Gastrocnemius medialis (tissue), 4 donors: ENCODE measurements at regions not wholly inside any gene's neighbourhood (a gene's known extent, or its start where the extent isn't known, plus 50 kb on each side); places are given as distances from the start of the nearest gene placed in this dataset.
"Not testable (repeated sequence)": the region's sequence is repeated elsewhere in the genome, so short reads cannot be mapped to it uniquely, and the experiment has no call there.

ENCODE experiments used
- ATAC-seq, 2 donors: fragments of 150-250 bp; one replicate each; pipeline ENCODE4 v1.9.1; 2016
- DNase-seq, 2 donors: peaks; one replicate each; pipeline ENCODE4 v3.0.0-alpha.2; 2019
- H3K27ac ChIP-seq, 4 donors: fragments of 200-600 bp; sonication (generic); 1 replicate in 1 of 4; 2 replicates in 3 of 4; pipeline ENCODE4 v1.5.1; 2016 to 2018; ENCODE audit warnings: mild to moderate bottlenecking in 2 of 4, moderate library complexity in 1 of 4
- H3K27me3 ChIP-seq, 3 donors: fragments of 200-600 bp; sonication (generic) in 2 of 3; 1 replicate in 1 of 3; 2 replicates in 2 of 3; pipeline versions ENCODE4 v1.5.1 to v1.6.0; 2016 to 2019; ENCODE audit warnings: mild to moderate bottlenecking in 1 of 3, moderate library complexity in 1 of 3
- H3K36me3 ChIP-seq, 2 donors: fragments of 200-600 bp; sonication (generic) in 1 of 2; one replicate each; pipeline ENCODE4 v1.5.1; 2017 to 2018
- H3K4me1 ChIP-seq, 2 donors: fragments of 200-600 bp; sonication (generic) in 1 of 2; one replicate each; pipeline ENCODE4 v1.5.1; 2016 to 2017; ENCODE audit warnings: mild to moderate bottlenecking in 2 of 2
- H3K4me3 ChIP-seq, 4 donors: fragments of 200-600 bp; sonication (generic) in 3 of 4; 1 replicate in 1 of 4; 2 replicates in 3 of 4; pipeline ENCODE4 v1.5.1; 2016 to 2019; ENCODE audit warnings: mild to moderate bottlenecking in 2 of 4
- H3K9me3 ChIP-seq, 3 donors: fragments of 200-600 bp; sonication (generic) in 2 of 3; 1 replicate in 1 of 3; 2 replicates in 2 of 3; pipeline ENCODE4 v1.5.1; 2016 to 2019
- POLR2A ChIP-seq, 2 donors: fragments of 450-650 bp; IDR thresholded peaks; one replicate each; pipeline ENCODE4 v1.6.1; 2017; ENCODE audit warnings: antibody characterized with exemption in 2 of 2, mild to moderate bottlenecking in 2 of 2, moderate library complexity in 2 of 2
- in situ Hi-C, 4 donors: fragments of 200-750 bp; cut with MboI; loops; one replicate each; pipeline versions ENCODE4 v1.15.0 to v1.8.0; 2017; ENCODE audit warnings: low sequenced_read_pairs in 4 of 4
- intact Hi-C: fragments of 100-400 bp; cut with DNase I; formaldehyde crosslinking; loops from one replicate; pipeline ENCODE4 v1.15.1; 2023; ENCODE audit warnings: low total_unique reads
- TF ChIP-seq, protein P1 (sequence below), 5 experiments: fragments of 450-650 bp in 3 of 5; fragments of 200-600 bp in 2 of 5; sonication (generic) in 2 of 5; IDR thresholded peaks in 4 of 5; conservative IDR thresholded peaks in 1 of 5; 1 replicate in 4 of 5; 2 replicates in 1 of 5; pipeline ENCODE4 v1.5.1; 2016 to 2019; ENCODE audit warnings: antibody characterized with exemption in 5 of 5, mild to moderate bottlenecking in 3 of 5, moderate library complexity in 3 of 5

- TF ChIP-seq, protein P1, sequence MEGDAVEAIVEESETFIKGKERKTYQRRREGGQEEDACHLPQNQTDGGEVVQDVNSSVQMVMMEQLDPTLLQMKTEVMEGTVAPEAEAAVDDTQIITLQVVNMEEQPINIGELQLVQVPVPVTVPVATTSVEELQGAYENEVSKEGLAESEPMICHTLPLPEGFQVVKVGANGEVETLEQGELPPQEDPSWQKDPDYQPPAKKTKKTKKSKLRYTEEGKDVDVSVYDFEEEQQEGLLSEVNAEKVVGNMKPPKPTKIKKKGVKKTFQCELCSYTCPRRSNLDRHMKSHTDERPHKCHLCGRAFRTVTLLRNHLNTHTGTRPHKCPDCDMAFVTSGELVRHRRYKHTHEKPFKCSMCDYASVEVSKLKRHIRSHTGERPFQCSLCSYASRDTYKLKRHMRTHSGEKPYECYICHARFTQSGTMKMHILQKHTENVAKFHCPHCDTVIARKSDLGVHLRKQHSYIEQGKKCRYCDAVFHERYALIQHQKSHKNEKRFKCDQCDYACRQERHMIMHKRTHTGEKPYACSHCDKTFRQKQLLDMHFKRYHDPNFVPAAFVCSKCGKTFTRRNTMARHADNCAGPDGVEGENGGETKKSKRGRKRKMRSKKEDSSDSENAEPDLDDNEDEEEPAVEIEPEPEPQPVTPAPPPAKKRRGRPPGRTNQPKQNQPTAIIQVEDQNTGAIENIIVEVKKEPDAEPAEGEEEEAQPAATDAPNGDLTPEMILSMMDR (IDR thresholded peaks at IDR 0.05 in 4 of 5, conservative IDR thresholded peaks at IDR 0.05 in 1 of 5) = no peak
- TF ChIP-seq POLR2A (IDR thresholded peaks at IDR 0.05) = no peak
- DNase-seq = no peak
- Histone ChIP-seq H3K27me3 (no peaks in the 10 kb centered on the region), H3K4me1 (no peaks in the 10 kb centered on the region), H3K27ac (no peak overlapping the region), H3K9me3 (no peaks in the 10 kb centered on the region), H3K36me3 (no peaks in the 10 kb centered on the region), H3K4me3 (no peak overlapping the region)
- no peak for ATAC-seq
- intact Hi-C loops (no loop called here), in situ Hi-C loops (no loop called here)
Observed at GRCh38 chr21:15631342-15631741, 98.4 kb upstream of the USP25 start.

DNA sequence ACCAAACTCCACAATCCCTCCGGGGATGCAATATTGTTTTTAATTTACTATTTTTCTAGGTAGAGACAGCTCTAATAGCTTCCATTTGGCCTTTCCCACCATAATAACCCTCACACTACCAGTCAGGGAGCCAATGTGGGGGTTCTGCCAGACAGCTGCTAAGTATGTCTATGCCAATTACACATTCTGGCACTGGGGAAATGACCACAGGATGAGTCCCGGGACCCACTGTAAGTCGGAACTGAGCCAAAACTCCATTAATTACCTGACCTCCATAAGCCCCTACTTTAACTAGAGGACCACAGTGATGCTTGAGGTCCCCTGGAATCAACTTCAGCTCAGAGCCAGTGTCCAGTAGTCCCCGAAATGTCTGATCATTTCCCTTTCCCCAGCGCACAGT, 95.2 kb upstream of the USP25 start:
- ATAC-seq, DNase-seq, in situ Hi-C loops, H3K36me3 ChIP-seq, intact Hi-C loops, H3K27ac ChIP-seq, H3K9me3 ChIP-seq, H3K27me3 ChIP-seq, H3K4me1 ChIP-seq, H3K4me3 ChIP-seq: not testable (repeated sequence)

DNA sequence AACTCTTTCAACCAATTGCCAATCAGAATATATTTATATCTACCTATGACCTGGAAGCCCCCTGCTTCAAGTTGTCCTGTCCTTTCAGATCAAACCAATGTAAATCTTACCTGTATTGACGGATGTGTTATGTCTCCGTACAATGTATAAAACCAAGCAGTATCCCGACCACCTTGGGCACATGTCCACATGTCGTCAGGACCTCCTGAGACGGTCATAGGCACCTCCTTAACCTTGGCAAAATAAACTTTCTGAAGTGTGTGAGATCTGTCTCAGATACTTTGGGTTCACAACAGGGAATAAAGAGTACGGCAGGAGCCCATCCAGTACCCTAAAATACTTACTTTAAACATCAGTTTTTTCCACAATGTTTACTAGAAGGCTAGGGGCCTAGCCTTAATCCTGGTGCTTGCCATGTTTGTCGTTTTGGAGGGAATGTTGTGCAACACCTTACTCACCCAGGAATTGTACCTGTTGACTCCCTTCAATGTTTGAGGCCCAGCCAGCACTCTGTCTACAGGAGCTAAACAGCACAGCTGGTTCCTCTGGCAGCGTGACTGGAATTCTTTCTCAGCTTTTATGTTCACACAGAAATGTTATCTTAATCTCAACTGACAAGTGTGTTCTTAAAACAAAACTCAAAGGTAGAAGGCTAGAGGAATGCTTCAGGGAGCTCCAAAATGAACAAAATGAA, 90.8 kb upstream of the USP25 start:
- Histone ChIP-seq H3K36me3 (no peaks in the 10 kb centered on the region), H3K4me1 (peaks cover 0 to 9% of the 10 kb centered on the region in 2 donors), H3K9me3 (no peaks in the 10 kb centered on the region), H3K27ac (no peak overlapping the region), H3K4me3 (no peak overlapping the region), H3K27me3 (no peaks in the 10 kb centered on the region)
- in situ Hi-C loops = no loop called here
- DNase-seq = no peak
- intact Hi-C loops = no loop called here
- TF ChIP-seq, protein P1 (IDR thresholded peaks at IDR 0.05 in 4 of 5, conservative IDR thresholded peaks at IDR 0.05 in 1 of 5) = no peak
- TF ChIP-seq POLR2A (IDR thresholded peaks at IDR 0.05) = no peak
- no peak for ATAC-seq

DNA sequence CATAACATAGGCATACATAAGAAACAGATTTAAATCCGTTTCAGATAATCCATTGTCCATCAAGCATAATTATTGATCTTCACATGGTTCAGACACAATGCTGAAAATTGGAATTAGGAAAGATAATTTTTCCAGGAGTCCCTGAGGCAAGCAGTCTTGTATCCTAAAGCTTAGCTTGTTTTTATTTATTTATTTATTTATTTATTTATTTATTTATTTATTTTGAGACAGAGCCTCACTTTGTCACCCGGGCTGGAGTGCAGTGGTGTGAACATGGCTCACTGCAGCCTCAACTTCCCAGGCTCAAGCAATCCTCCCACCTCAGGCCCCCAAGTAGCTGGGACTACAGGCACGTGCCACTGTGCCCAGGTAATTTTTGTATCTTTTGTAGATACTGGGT, 89.7 kb upstream of the USP25 start:
- H3K4me3 ChIP-seq, H3K4me1 ChIP-seq, intact Hi-C loops, H3K9me3 ChIP-seq, ATAC-seq, H3K27ac ChIP-seq, H3K36me3 ChIP-seq, DNase-seq, H3K27me3 ChIP-seq, in situ Hi-C loops: not testable (repeated sequence)

DNA sequence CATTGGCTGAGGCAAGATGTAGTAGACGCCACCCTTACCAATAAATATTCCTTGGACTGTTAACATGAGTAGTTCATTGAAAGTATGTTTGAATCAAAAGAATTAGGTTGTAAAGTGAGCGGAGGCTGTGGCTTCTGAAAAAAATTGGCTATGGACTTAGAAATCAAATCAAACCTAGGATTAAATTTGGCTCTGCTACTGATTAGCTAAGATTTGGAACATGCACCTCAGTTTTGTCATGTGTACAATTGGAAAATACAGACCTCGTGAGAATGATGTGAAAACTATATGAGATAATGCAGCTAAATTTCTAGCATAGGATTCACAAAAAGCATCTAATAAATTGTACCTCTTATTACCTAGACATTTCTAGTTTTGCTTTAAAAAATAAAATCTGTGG, 85.3 kb upstream of the USP25 start:
- no peaks in the 10 kb centered on the region for H3K9me3 ChIP-seq
- no peak for DNase-seq
- no peaks in the 10 kb centered on the region for H3K27me3 ChIP-seq
- in situ Hi-C loops = no loop called here
- no peak for ATAC-seq
- no peak overlapping the region for H3K4me3 ChIP-seq
- H3K4me1 ChIP-seq = peaks cover 0 to 9% of the 10 kb centered on the region in 2 donors
- intact Hi-C loops = no loop called here
- TF ChIP-seq, protein P1 (IDR thresholded peaks at IDR 0.05 in 4 of 5, conservative IDR thresholded peaks at IDR 0.05 in 1 of 5) = no peak
- no peak for TF ChIP-seq POLR2A (IDR thresholded peaks at IDR 0.05)
- H3K27ac ChIP-seq = no peak overlapping the region
- H3K36me3 ChIP-seq = no peaks in the 10 kb centered on the region

GRCh38 chr21:15645830-15646229, 84.0 kb upstream of the USP25 start:
- in situ Hi-C loops (no loop called here), intact Hi-C loops (no loop called here)
- H3K27me3 ChIP-seq = no peaks in the 10 kb centered on the region
- H3K4me3 ChIP-seq = no peak overlapping the region
- H3K27ac ChIP-seq = no peak overlapping the region
- TF ChIP-seq POLR2A (IDR thresholded peaks at IDR 0.05) = no peak
- TF ChIP-seq, protein P1 (IDR thresholded peaks at IDR 0.05 in 4 of 5, conservative IDR thresholded peaks at IDR 0.05 in 1 of 5) = no peak
- H3K36me3 ChIP-seq = no peaks in the 10 kb centered on the region
- H3K4me1 ChIP-seq = peaks cover 0 to 9% of the 10 kb centered on the region in 2 donors
- ATAC-seq = no peak
- H3K9me3 ChIP-seq = no peaks in the 10 kb centered on the region
- no peak for DNase-seq
